GM12878 (cell line): ENCODE measurements at regions not wholly inside any gene's neighbourhood (a gene's known extent, or its start where the extent isn't known, plus 50 kb on each side); places are given as distances from the start of the nearest gene placed in this dataset.

Source experiments
- ATAC-seq: fragments of 200-7000 bp; cut with Tn5 transposase; 3 replicates; pipeline ENCODE4 v1.9.1; 2020; ENCODE audit warnings: mild to moderate bottlenecking, moderate library complexity
- BruUV-seq: library from RNA; stranded (reverse); fragments of 400-500 nt; replicated peaks from 2 replicates; lab custom pipeline; 2021; lab: Mats Ljungman, UMichigan
- CTCF ChIA-PET: fragments of 300-600 bp; sonication (Branson Sonifier 250); formaldehyde crosslinking; extraction: SDS; loops from one replicate; lab custom pipeline; 2021; ENCODE audit warnings: inconsistent platforms; lab: Yijun Ruan, JAX
- POLR2A ChIA-PET: fragments of 350-600 bp; formaldehyde crosslinking; extraction: SDS; loops from one replicate; lab custom pipeline; 2021; ENCODE audit warnings: inconsistent platforms; lab: Charles Lee
- RAD21 ChIA-PET: fragments of 300-600 bp; sonication (Branson Sonifier 250); formaldehyde crosslinking; loops from one replicate; lab custom pipeline; 2023; ENCODE audit warnings: antibody characterized with exemption; ENCODE audit not compliant: unreplicated experiment; lab: Charles Lee
- SMC1A ChIA-PET: fragments of 300-600 bp; sonication (Branson Sonifier 250); formaldehyde crosslinking; loops from one replicate; lab custom pipeline; 2023; ENCODE audit not compliant: unreplicated experiment, uncharacterized antibody; lab: Charles Lee
- DNase-seq: peaks from one replicate; pipeline ENCODE4 v3.0.0-alpha.2; 2011; ENCODE audit warnings: low read depth, low spot score
- FAIRE-seq: peaks from 3 replicates; lab custom pipeline; 2011; peaks lifted over from hg19 to GRCh38; lab: Jason Lieb, UNC
- H2AFZ ChIP-seq: 2 replicates; pipeline ENCODE4 v1.6.0; 2011; ENCODE audit warnings: low read depth, low read length, control low read depth; ENCODE audit not compliant: control insufficient read depth
- H3K27ac ChIP-seq: 2 replicates; pipeline ENCODE4 v1.5.1; 2011; ENCODE audit warnings: control low read depth; ENCODE audit not compliant: control insufficient read depth, insufficient read depth
- H3K27me3 ChIP-seq, 2 experiments: replicated peaks in 1 of 2; 2 replicates each; pipeline versions ENCODE4 v1.6.0 to v1.6.1; 2011; ENCODE audit warnings: low read length in 1 of 2; ENCODE audit not compliant: control insufficient read depth in 2 of 2, insufficient read depth in 2 of 2
- H3K36me3 ChIP-seq, 2 experiments: 2 replicates each; pipeline ENCODE4 v1.5.1; 2011; ENCODE audit warnings: low read length in 1 of 2; ENCODE audit not compliant: control insufficient read depth in 2 of 2, insufficient read depth in 2 of 2
- H3K4me1 ChIP-seq: 2 replicates; pipeline ENCODE4 v1.6.1; 2011; ENCODE audit warnings: mild to moderate bottlenecking, low read length, moderate library complexity, mixed read lengths; ENCODE audit not compliant: control insufficient read depth, insufficient read depth
- H3K4me2 ChIP-seq: 2 replicates; pipeline ENCODE4 v1.6.0; 2011; ENCODE audit warnings: control low read depth; ENCODE audit not compliant: control insufficient read depth, insufficient read depth
- H3K4me3 ChIP-seq: fragments of 200-600 bp; sonication (generic); 2 replicates; pipeline ENCODE4 v1.5.1; 2016
- H3K79me2 ChIP-seq: 2 replicates; pipeline ENCODE4 v1.6.0; 2011; ENCODE audit warnings: low read length; ENCODE audit not compliant: control insufficient read depth, insufficient read depth
- H3K9ac ChIP-seq: 2 replicates; pipeline ENCODE4 v1.8.0; 2011; ENCODE audit warnings: low read length, control low read depth, mixed read lengths; ENCODE audit not compliant: control insufficient read depth, insufficient read depth
- H3K9me3 ChIP-seq: replicated peaks from 3 replicates; pipeline ENCODE4 v1.5.1; 2011; ENCODE audit warnings: mild to moderate bottlenecking, low read length; ENCODE audit not compliant: control insufficient read depth, insufficient read depth
- H4K20me1 ChIP-seq: 2 replicates; pipeline ENCODE4 v1.6.0; 2011; ENCODE audit not compliant: control insufficient read depth, insufficient read depth
- ATF2 ChIP-seq: IDR thresholded peaks from 2 replicates; pipeline ENCODE4 v1.6.1; 2012; ENCODE audit warnings: low read length, inconsistent platforms
- CHD1 ChIP-seq: IDR thresholded peaks from 2 replicates; pipeline ENCODE4 v1.6.1; 2012; ENCODE audit warnings: low read depth, low read length, improper control_type of control experiment
- DPF2 ChIP-seq: fragments of 450-650 bp; IDR thresholded peaks from 2 replicates; pipeline ENCODE4 v1.6.1; 2017; ENCODE audit warnings: mild to moderate bottlenecking
- EGR1 ChIP-seq, 2 experiments: IDR thresholded peaks; 1 replicate in 1 of 2; 2 replicates in 1 of 2; pipeline ENCODE4 v1.6.1; 2011 to 2012; ENCODE audit warnings: low read depth in 2 of 2, low read length in 2 of 2, borderline replicate concordance in 1 of 2, mild to moderate bottlenecking in 1 of 2, moderate library complexity in 1 of 2
- GATAD2B ChIP-seq: fragments of 450-650 bp; conservative IDR thresholded peaks from 2 replicates; pipeline ENCODE4 v1.6.1; 2017; ENCODE audit warnings: low read depth, mild to moderate bottlenecking, moderate library complexity
- HDGF ChIP-seq: fragments of 450-650 bp; IDR thresholded peaks from 2 replicates; pipeline ENCODE4 v1.6.1; 2016; ENCODE audit warnings: antibody characterized with exemption
- IKZF2 ChIP-seq, 2 experiments: fragments of 450-650 bp; IDR thresholded peaks; 2 replicates each; pipeline ENCODE4 v1.6.1; 2017; ENCODE audit warnings: mild to moderate bottlenecking in 2 of 2, moderate library complexity in 2 of 2
- PRDM15 ChIP-seq: fragments of 450-650 bp; formaldehyde crosslinking; IDR thresholded peaks from 2 replicates; pipeline ENCODE4 v1.4.0; 2020; ENCODE audit warnings: mild to moderate bottlenecking, moderate library complexity
- SMAD5 ChIP-seq: IDR thresholded peaks from 2 replicates; pipeline ENCODE4 v1.6.1; 2016; ENCODE audit warnings: antibody characterized with exemption, low read depth
- SREBF1 ChIP-seq: IDR thresholded peaks from 2 replicates; pipeline ENCODE4 v1.6.1; 2012; ENCODE audit warnings: mild to moderate bottlenecking, low read length
- TAF1 ChIP-seq: IDR thresholded peaks from 2 replicates; pipeline ENCODE4 v1.6.1; 2011; ENCODE audit warnings: mild to moderate bottlenecking, low read depth, low read length, borderline replicate concordance
- TCF3 ChIP-seq: IDR thresholded peaks from 2 replicates; pipeline ENCODE4 v1.6.1; 2012; ENCODE audit warnings: low read depth, mild to moderate bottlenecking, low read length, borderline replicate concordance; ENCODE audit not compliant: insufficient read depth
- ZBTB33 ChIP-seq: fragments of 450-650 bp; IDR thresholded peaks from 2 replicates; pipeline ENCODE4 v1.6.1; 2017; ENCODE audit warnings: mild to moderate bottlenecking
- ZNF217 ChIP-seq: fragments of 450-650 bp; IDR thresholded peaks from 2 replicates; pipeline ENCODE4 v1.6.1; 2017; ENCODE audit warnings: antibody characterized with exemption, mild to moderate bottlenecking
- ZNF622 ChIP-seq: fragments of 450-650 bp; IDR thresholded peaks from 2 replicates; pipeline ENCODE4 v1.6.1; 2017; ENCODE audit warnings: mild to moderate bottlenecking, inconsistent platforms
- WGBS: methylation state at CpG from one replicate; pipeline ENCODE4 v1.1.6; 2016; ENCODE audit warnings: low lambda C conversion rate; ENCODE audit not compliant: insufficient replicate concordance, insufficient coverage; ENCODE audit errors: missing lambda C conversion rate; 5-methylcytosine and 5-hydroxymethylcytosine counted together
- in situ Hi-C: fragments of 300-500 bp; cut with MboI; formaldehyde crosslinking; loops from 9 replicates; pipeline ENCODE4 v1.14.3; 2018; ENCODE audit warnings: mixed read lengths
- intact Hi-C: fragments of 100-400 bp; cut with micrococcal nuclease; formaldehyde crosslinking; loops from one replicate; pipeline ENCODE4 v1.14.2; 2022; ENCODE audit not compliant: unreplicated experiment

- Histone ChIP-seq H3K4me2 (no peak overlapping the region), H3K27ac (no peak overlapping the region), H3K36me3 (no peaks in the 10 kb centered on the region), H3K9me3 (no peaks in the 10 kb centered on the region; the same call in 2 of the 3 replicates), H3K79me2 (no peaks in the 10 kb centered on the region), H3K4me1 (no peaks in the 10 kb centered on the region), H3K9ac (no peak overlapping the region), H3K4me3 (no peak overlapping the region), H2AFZ (no peak overlapping the region), H3K27me3 (peaks cover 0 to 2% of the 10 kb centered on the region in 2 experiments; a peak in 1 of 4 replicates), H4K20me1 (no peaks in the 10 kb centered on the region)
- RAD21 ChIA-PET: no interaction called here
- POLR2A ChIA-PET: no interaction called here
- no TSS peak for BruUV-seq
- FAIRE-seq: no peak
- in situ Hi-C loops (no loop called here), intact Hi-C loops (no loop called here)
- DNase-seq: no peak
- WGBS: 70% methylated on average over 4 of the region's 4 CpGs
- ATAC-seq: no peak
- CTCF ChIA-PET: no interaction called here
- SMC1A ChIA-PET: no interaction called here
- no peak for TF ChIP-seq EGR1 (IDR thresholded peaks at IDR 0.05; ENCODE audit: borderline replicate concordance in 1 of 2, low read depth in 2 of 2, low read length in 2 of 2)
- TF ChIP-seq TCF3: no peak
- no peak for TF ChIP-seq ZNF217
- TF ChIP-seq PRDM15 (CRISPR knock-in tag): no peak
- no peak for TF ChIP-seq SREBF1
- no peak for TF ChIP-seq ZNF622
- TF ChIP-seq HDGF: no peak
- TF ChIP-seq SMAD5: no peak
- TF ChIP-seq GATAD2B: no peak
- no peak for TF ChIP-seq DPF2
- TF ChIP-seq TAF1: no peak
- TF ChIP-seq IKZF2 (IDR thresholded peaks at IDR 0.05): no peak
- no peak for TF ChIP-seq ATF2
- no peak for TF ChIP-seq ZBTB33
- TF ChIP-seq CHD1: no peak
Observed at GRCh38 chr9:84592918-84593317, 76.6 kb upstream of the NTRK2 start.
